SU-DHL-6 (cell line): ENCODE measurements at regions not wholly inside any gene's neighbourhood (a gene's known extent, or its start where the extent isn't known, plus 50 kb on each side); places are given as distances from the start of the nearest gene placed in this dataset.
"Not testable (repeated sequence)": the region's sequence is repeated elsewhere in the genome, so short reads cannot be mapped to it uniquely, and the experiment has no call there.

ENCODE experiments used
- H2AFZ ChIP-seq: fragments of 200-600 bp; sonication (generic); 2 replicates; pipeline ENCODE4 v1.6.1; 2014; ENCODE audit warnings: low read depth, mild to moderate bottlenecking, moderate library complexity, mixed read lengths, antibody characterized with exemption, low read length; ENCODE audit not compliant: severe bottlenecking
- H3F3A ChIP-seq: fragments of 200-600 bp; shearing (Covaris generic); 2 replicates; pipeline ENCODE4 v1.6.0; 2016; ENCODE audit warnings: antibody characterized with exemption, mild to moderate bottlenecking; ENCODE audit not compliant: insufficient read depth
- H3K27ac ChIP-seq: fragments of 200-600 bp; sonication (generic); 2 replicates; pipeline ENCODE4 v1.5.1; 2016; ENCODE audit warnings: low read depth, mild to moderate bottlenecking, low read length, moderate library complexity, mixed read lengths
- H3K27me3 ChIP-seq: fragments of 200-600 bp; sonication (generic), shearing (Covaris generic); 2 replicates; pipeline ENCODE4 v1.6.0; 2014; ENCODE audit warnings: mild to moderate bottlenecking, low read length
- H3K36me3 ChIP-seq: fragments of 200-600 bp; sonication (generic); 2 replicates; pipeline ENCODE4 v1.6.1; 2014; ENCODE audit warnings: mild to moderate bottlenecking, low read length, mixed read lengths
- H3K4me2 ChIP-seq: fragments of 300-600, 200-600 bp; shearing (Covaris generic), sonication (generic); 2 replicates; pipeline ENCODE4 v1.6.0; 2014; ENCODE audit warnings: low read length, low read depth, mild to moderate bottlenecking; ENCODE audit not compliant: poor library complexity, severe bottlenecking
- H3K4me3 ChIP-seq: fragments of 200-600 bp; sonication (generic); 2 replicates; pipeline ENCODE4 v1.5.1; 2014; ENCODE audit warnings: antibody characterized with exemption, low read length, mild to moderate bottlenecking, mixed read lengths; ENCODE audit not compliant: insufficient read depth, poor library complexity, severe bottlenecking
- H3K79me2 ChIP-seq: fragments of 200-600 bp; sonication (generic); 2 replicates; pipeline ENCODE4 v1.6.1; 2014; ENCODE audit warnings: mild to moderate bottlenecking, low read length, moderate library complexity; ENCODE audit not compliant: insufficient read depth
- H3K9ac ChIP-seq: fragments of 200-600 bp; sonication (generic); 2 replicates; pipeline ENCODE4 v1.7.0; 2014; ENCODE audit warnings: mild to moderate bottlenecking, low read length
- H3K9me2 ChIP-seq: fragments of 200-600 bp; sonication (generic); replicated peaks from 2 replicates; pipeline ENCODE4 v1.6.1; 2014; ENCODE audit warnings: low read length; ENCODE audit not compliant: insufficient read depth
- H3K9me3 ChIP-seq: fragments of 200-600 bp; sonication (generic); 2 replicates; pipeline ENCODE4 v1.6.1; 2014; ENCODE audit warnings: low read length, mixed read lengths; ENCODE audit not compliant: insufficient read depth
- H4K20me1 ChIP-seq: fragments of 200-600 bp; sonication (generic); 2 replicates; pipeline ENCODE4 v1.6.1; 2014; ENCODE audit warnings: low read depth, mild to moderate bottlenecking, antibody characterized with exemption, low read length, moderate library complexity, mixed read lengths
- EZH2phosphoT487 ChIP-seq: fragments of 200-600 bp; sonication (generic), shearing (Covaris generic); conservative IDR thresholded peaks from 2 replicates; pipeline ENCODE4 v1.6.1; 2018; ENCODE audit warnings: mild to moderate bottlenecking, antibody characterized with exemption, low read length, moderate library complexity, mixed read lengths
- TF ChIP-seq, protein P1 (sequence below): fragments of 200-600 bp; sonication (generic); IDR thresholded peaks from one replicate; pipeline ENCODE4 v1.5.1; 2017; ENCODE audit warnings: antibody characterized with exemption, mild to moderate bottlenecking, low read length, moderate library complexity; ENCODE audit not compliant: insufficient read depth, poor library complexity, severe bottlenecking

DNA sequence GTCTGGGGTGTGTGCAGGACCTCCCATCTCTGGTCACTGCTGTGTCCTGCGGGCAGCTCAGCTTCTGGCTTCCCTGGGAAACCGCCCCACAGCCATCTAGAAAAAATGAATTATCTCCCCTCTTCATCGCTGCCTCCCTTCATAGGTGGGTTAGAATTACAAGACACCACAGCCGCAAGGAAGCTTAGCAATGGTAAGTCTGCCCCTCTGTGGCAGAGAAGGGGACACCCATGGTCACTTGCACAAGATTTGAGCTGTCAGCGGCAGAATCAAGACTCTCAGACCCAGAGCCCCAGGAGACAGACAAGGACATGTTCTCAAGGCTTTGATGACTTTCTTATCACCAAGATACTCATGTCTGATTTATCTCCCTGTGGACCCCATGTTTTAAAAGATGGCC is 110.8 kb upstream of the PABPC3 start:
- no peaks in the 10 kb centered on the region for H3K36me3 ChIP-seq
- TF ChIP-seq, protein P1, sequence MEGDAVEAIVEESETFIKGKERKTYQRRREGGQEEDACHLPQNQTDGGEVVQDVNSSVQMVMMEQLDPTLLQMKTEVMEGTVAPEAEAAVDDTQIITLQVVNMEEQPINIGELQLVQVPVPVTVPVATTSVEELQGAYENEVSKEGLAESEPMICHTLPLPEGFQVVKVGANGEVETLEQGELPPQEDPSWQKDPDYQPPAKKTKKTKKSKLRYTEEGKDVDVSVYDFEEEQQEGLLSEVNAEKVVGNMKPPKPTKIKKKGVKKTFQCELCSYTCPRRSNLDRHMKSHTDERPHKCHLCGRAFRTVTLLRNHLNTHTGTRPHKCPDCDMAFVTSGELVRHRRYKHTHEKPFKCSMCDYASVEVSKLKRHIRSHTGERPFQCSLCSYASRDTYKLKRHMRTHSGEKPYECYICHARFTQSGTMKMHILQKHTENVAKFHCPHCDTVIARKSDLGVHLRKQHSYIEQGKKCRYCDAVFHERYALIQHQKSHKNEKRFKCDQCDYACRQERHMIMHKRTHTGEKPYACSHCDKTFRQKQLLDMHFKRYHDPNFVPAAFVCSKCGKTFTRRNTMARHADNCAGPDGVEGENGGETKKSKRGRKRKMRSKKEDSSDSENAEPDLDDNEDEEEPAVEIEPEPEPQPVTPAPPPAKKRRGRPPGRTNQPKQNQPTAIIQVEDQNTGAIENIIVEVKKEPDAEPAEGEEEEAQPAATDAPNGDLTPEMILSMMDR, result no peak
- TF ChIP-seq EZH2phosphoT487, result no peak

DNA sequence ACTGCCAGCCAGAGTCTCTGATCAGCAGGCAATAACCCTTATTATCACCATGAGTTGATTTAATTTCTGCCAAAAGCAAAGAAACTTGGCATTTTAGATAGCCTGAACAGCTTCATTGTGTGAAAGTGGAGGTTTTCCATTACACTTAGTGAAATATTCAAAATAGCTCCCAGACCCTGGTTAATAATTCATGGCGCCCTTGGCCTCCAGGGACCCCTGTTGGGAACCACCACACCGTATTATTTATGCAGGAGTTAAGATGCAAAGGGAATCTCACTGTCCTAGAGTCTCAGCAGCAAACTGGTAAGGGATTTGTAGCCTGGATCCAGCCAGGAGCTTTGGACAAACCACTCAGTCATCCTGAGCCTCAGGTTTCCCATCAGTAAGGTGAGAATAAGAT is 110.0 kb upstream of the PABPC3 start:
- Histone ChIP-seq H4K20me1 (no peaks in the 10 kb centered on the region), H3K27ac (no peak overlapping the region), H3K4me2 (no peak overlapping the region), H3K9me3 (no peaks in the 10 kb centered on the region), H3K36me3 (no peaks in the 10 kb centered on the region), H3K9me2 (no peaks in the 10 kb centered on the region), H3K27me3 (no peaks in the 10 kb centered on the region), H2AFZ (no peak overlapping the region), H3K79me2 (no peaks in the 10 kb centered on the region), H3F3A (no peaks in the 10 kb centered on the region), H3K4me3 (no peak overlapping the region), H3K9ac (no peak overlapping the region)
- no peak for TF ChIP-seq EZH2phosphoT487
- TF ChIP-seq, protein P1, result no peak

More for the DNA sequence above, 110.8 kb upstream of the PABPC3 start:
- Histone ChIP-seq H3F3A (no peaks in the 10 kb centered on the region), H3K9me3 (no peaks in the 10 kb centered on the region), H3K4me2 (no peak overlapping the region), H3K79me2 (no peaks in the 10 kb centered on the region), H3K27me3 (no peaks in the 10 kb centered on the region), H3K9ac (no peak overlapping the region), H3K27ac (no peak overlapping the region), H4K20me1 (no peaks in the 10 kb centered on the region), H3K9me2 (no peaks in the 10 kb centered on the region), H2AFZ (no peak overlapping the region), H3K4me3 (no peak overlapping the region)

DNA sequence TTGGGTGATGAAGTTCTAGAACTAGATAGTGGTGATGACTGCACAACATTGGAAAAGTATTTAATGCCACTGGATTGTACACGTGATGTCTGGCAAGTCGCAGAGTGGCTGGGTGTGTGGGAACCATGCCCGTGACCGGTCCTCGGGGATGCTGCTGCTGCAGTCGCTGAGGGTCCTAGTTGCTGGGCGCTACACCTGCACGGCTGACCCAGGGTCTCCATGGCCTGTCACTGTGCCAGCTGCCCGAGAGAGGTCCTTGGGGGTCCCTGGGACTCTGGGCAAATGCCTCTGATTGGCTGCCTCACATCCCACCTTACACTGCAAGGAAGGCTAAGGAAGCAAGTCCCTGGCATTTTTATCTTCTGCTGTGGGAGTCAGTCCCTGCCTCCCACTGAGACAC is 109.1 kb upstream of the PABPC3 start:
- no peaks in the 10 kb centered on the region for H3K27me3 ChIP-seq

DNA sequence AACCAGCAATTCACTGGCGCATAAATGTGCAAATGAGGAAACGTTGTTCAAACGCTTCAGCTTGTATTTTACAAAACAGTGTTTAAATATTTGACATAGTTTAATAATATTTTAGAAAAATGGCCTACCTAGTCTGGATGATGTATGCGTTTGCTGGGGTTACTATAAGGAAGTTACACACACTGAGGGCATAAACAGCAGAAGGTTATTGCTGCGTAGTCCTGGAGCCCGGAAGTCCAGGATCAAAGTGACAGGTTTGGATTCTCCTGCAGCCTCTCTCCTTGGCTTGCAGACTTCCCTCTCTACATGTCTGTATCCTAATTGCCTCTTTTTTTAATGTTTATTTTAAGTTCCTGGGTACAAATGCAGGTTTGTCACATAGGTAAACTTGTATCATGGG is 106.0 kb upstream of the PABPC3 start:
- not testable (repeated sequence) for H3F3A ChIP-seq, H3K27me3 ChIP-seq, H3K27ac ChIP-seq, H4K20me1 ChIP-seq, H3K36me3 ChIP-seq, H3K4me2 ChIP-seq, H2AFZ ChIP-seq, H3K4me3 ChIP-seq, H3K9me3 ChIP-seq, H3K9me2 ChIP-seq, H3K9ac ChIP-seq, H3K79me2 ChIP-seq

More for the DNA sequence above, 109.1 kb upstream of the PABPC3 start:
- Histone ChIP-seq H3K9me3 (no peaks in the 10 kb centered on the region), H3K4me3 (no peak overlapping the region), H3K9me2 (no peaks in the 10 kb centered on the region), H2AFZ (no peak overlapping the region), H3K4me2 (no peak overlapping the region), H3K36me3 (no peaks in the 10 kb centered on the region), H3F3A (no peaks in the 10 kb centered on the region), H3K9ac (no peak overlapping the region), H3K79me2 (no peaks in the 10 kb centered on the region), H4K20me1 (no peaks in the 10 kb centered on the region), H3K27ac (no peak overlapping the region)
- no peak for TF ChIP-seq EZH2phosphoT487
- TF ChIP-seq, protein P1, result no peak

DNA sequence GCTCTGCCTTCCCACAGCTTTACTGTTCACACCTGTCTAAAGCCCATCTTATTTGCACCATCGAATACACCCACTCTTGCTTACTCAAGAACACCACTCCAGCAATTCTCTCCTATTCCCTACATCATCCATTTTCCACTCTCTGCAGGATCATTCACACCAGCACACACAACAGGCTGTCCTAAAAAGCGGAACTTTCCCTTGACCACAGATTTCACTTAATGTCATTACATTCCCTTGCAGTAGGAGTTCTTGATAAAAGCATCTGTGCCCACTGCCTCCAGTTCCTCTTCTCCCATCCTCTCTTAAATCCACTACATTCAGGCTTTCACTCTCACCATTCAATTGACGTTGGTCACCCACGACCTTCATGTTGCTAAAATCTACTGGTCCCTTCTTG is 103.0 kb upstream of the PABPC3 start:
- H3K9me3 ChIP-seq, H3K9ac ChIP-seq, H3F3A ChIP-seq, H3K79me2 ChIP-seq, H3K27ac ChIP-seq, H3K36me3 ChIP-seq, H2AFZ ChIP-seq, H3K4me3 ChIP-seq, H3K27me3 ChIP-seq, H3K4me2 ChIP-seq, H4K20me1 ChIP-seq, H3K9me2 ChIP-seq: not testable (repeated sequence)
